Heart left ventricle (tissue), 16 donors: ENCODE measurements at regions not wholly inside any gene's neighbourhood (a gene's known extent, or its start where the extent isn't known, plus 50 kb on each side); places are given as distances from the start of the nearest gene placed in this dataset.
"Not testable (repeated sequence)": the region's sequence is repeated elsewhere in the genome, so short reads cannot be mapped to it uniquely, and the experiment has no call there.

Experiments used
- ATAC-seq, 4 donors: fragments of 200-7000 bp; cut with Tn5 transposase; one replicate each; pipeline ENCODE4 v1.9.1; 2020 to 2022; ENCODE audit warnings: moderate library complexity in 4 of 4, mild to moderate bottlenecking in 3 of 4, moderate number of reproducible peaks in 1 of 4
- DNase-seq, 5 donors: peaks; one replicate each; pipeline ENCODE4 v3.0.0-alpha.2; 2020
- H3K27ac ChIP-seq, 12 donors: fragments of 200-600 bp; sonication (generic) in 4 of 12; one replicate each; pipeline versions ENCODE4 v1.5.0 to v1.8.0; 2016 to 2022; ENCODE audit warnings: mild to moderate bottlenecking in 2 of 12
- H3K27me3 ChIP-seq, 9 donors: fragments of 200-600 bp; sonication (generic) in 2 of 9; one replicate each; pipeline versions ENCODE4 v1.5.1 to v1.8.0; 2016 to 2022; ENCODE audit warnings: mild to moderate bottlenecking in 3 of 9
- H3K36me3 ChIP-seq, 9 donors: fragments of 200-600 bp; sonication (generic) in 2 of 9; one replicate each; pipeline versions ENCODE4 v1.5.0 to v1.8.0; 2018 to 2022; ENCODE audit warnings: mild to moderate bottlenecking in 2 of 9
- H3K4me1 ChIP-seq, 12 donors: fragments of 200-600 bp; sonication (generic) in 4 of 12; one replicate each; pipeline versions ENCODE4 v1.5.0 to v1.8.0; 2016 to 2022; ENCODE audit warnings: mild to moderate bottlenecking in 3 of 12
- H3K4me3 ChIP-seq, 12 donors: fragments of 200-600 bp; sonication (generic) in 4 of 12; one replicate each; pipeline versions ENCODE4 v1.5.0 to v1.8.0; 2017 to 2022; ENCODE audit warnings: mild to moderate bottlenecking in 9 of 12, moderate library complexity in 4 of 12
- H3K9me3 ChIP-seq, 12 donors: fragments of 200-600 bp; sonication (generic) in 4 of 12; one replicate each; pipeline versions ENCODE4 v1.5.0 to v1.8.0; 2016 to 2022; ENCODE audit warnings: mild to moderate bottlenecking in 1 of 12
- CTCF ChIP-seq, 12 donors: fragments of 200-600 bp; sonication (generic) in 4 of 12; IDR thresholded peaks; one replicate each; pipeline versions ENCODE4 v1.5.0 to v1.8.0; 2018 to 2022; ENCODE audit warnings: antibody characterized with exemption in 12 of 12, mild to moderate bottlenecking in 5 of 12
- POLR2A ChIP-seq, 2 donors: fragments of 450-650 bp; IDR thresholded peaks; one replicate each; pipeline ENCODE4 v1.6.1; 2017; ENCODE audit warnings: antibody characterized with exemption in 2 of 2, mild to moderate bottlenecking in 2 of 2, moderate library complexity in 2 of 2
- WGBS, 4 donors: extraction: QIAGEN DNeasy Blood & Tissue Kit in 2 of 4; methylation state at CpG; one replicate each; pipeline versions ENCODE4 v1.1.5 to v1.1.7; 2013 to 2018; 5-methylcytosine and 5-hydroxymethylcytosine counted together
- intact Hi-C, 10 donors: fragments of 100-400 bp; cut with DNase I; formaldehyde crosslinking; loops; one replicate each; pipeline versions ENCODE4 v1.11.1 to v1.14.2; 2022
- donor health status: ischemic (EF 13 %, LVEDD 7.1; RV severe dilation, severe dysfunction).
- donor health status: healthy with polysubstance abuse.
- donor health status: DM: no; HTN: yes; CAD: no.
- donor health status: DM: no; HTN: no; CAD: no.
- donor health status: ischemic (EF 25% LVEDD 6.9; RV normal size, moderate dysfunction).
- donor health status: ischemic (EF 25% LVEDD 5.7; RV mildly dilated, moderate dysfunction).
- donor health status: healthy.
- donor health status: DM: yes; HTN: yes; CAD: no.
- donor health status: ischemic (EF 35%, LVEDD 5.7; RV mildly dilated, moderate dysfunction).
- donor health status: nonischemic (EF 11% LVEDD 7.7; RV severe dilation, severe dysfunction).
- donor health status: DM: yes; HTN: yes; CAD: no.
- donor health status: PGD.
- donor health status: ischemic (EF 29% LVEDD 5.4; RV normal size, mild dysfunction).
- donor health status: nonischemic (EF 23%, LVEDD 6.1; RV moderate dilation, normal function).

GRCh38 chr7:159207951-159208350 lies 63.3 kb upstream of the VIPR2 start:
- no peak for DNase-seq
- Histone ChIP-seq H3K4me3 (no peak overlapping the region), H3K27ac (no peak overlapping the region), H3K36me3 (no peaks in the 10 kb centered on the region), H3K9me3 (no peaks in the 10 kb centered on the region), H3K4me1 (peaks cover 0 to 16% (median 0%) of the 10 kb centered on the region in 12 donors), H3K27me3 (no peaks in the 10 kb centered on the region)
- TF ChIP-seq CTCF (IDR thresholded peaks at IDR 0.05): no peak
- no peak for TF ChIP-seq POLR2A (IDR thresholded peaks at IDR 0.05)
- ATAC-seq: no peak
- intact Hi-C loops: no loop called here
- WGBS, 4 donors: 81 to 88% (median 86%) methylated on average over 2 of the region's 2 CpGs

- DNase-seq (no peak), ATAC-seq (no peak)
- Histone ChIP-seq H3K27me3 (no peaks in the 10 kb centered on the region), H3K9me3 (no peaks in the 10 kb centered on the region), H3K4me3 (no peak overlapping the region), H3K27ac (no peak overlapping the region), H3K36me3 (no peaks in the 10 kb centered on the region), H3K4me1 (peaks cover 0 to 16% (median 0%) of the 10 kb centered on the region in 12 donors)
- no peak for TF ChIP-seq CTCF (IDR thresholded peaks at IDR 0.05)
- TF ChIP-seq POLR2A (IDR thresholded peaks at IDR 0.05): no peak
- intact Hi-C loops: no loop called here
- WGBS, 4 donors: 57 to 60% (median 59%) methylated on average over 5 of the region's 5 CpGs
These were observed 62.7 kb upstream of the VIPR2 start for GRCh38 chr7:159207393-159207792.

GRCh38 chr7:159205833-159206232 lies 61.2 kb upstream of the VIPR2 start:
- Histone ChIP-seq H3K36me3 (no peaks in the 10 kb centered on the region), H3K27me3 (no peaks in the 10 kb centered on the region), H3K27ac (no peak overlapping the region), H3K4me1 (peaks cover 0 to 3% (median 0%) of the 10 kb centered on the region in 12 donors), H3K9me3 (no peaks in the 10 kb centered on the region), H3K4me3 (no peak overlapping the region)
- DNase-seq (no peak), ATAC-seq (no peak)
- intact Hi-C loops: no loop called here
- 73 to 79% (median 76%) methylated on average over 5 of the region's 5 CpGs for whole genome bisulfite sequencing, 4 donors
- TF ChIP-seq POLR2A (IDR thresholded peaks at IDR 0.05) (no peak), CTCF (IDR thresholded peaks at IDR 0.05) (no peak)

DNA sequence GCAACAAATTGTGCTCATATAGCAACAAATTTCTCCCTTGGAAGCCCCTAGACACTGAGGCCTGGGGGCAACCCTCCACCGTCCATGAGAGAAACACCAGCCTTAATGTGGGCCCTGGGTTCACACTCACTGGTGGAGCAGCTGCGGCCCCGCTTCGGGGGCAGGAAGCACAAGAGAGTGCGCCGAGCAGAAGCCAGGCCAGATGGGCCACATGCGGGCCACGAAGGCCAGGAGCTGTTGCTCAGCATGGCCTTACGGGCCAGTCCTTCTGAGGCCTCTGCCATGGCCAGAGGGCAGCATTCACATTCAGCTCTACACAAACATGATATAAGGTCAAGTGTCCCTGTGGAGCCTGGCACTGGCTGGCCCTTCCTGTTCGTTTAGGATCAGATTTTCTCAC lies 60.0 kb upstream of the VIPR2 start:
- Histone ChIP-seq H3K4me1 (no peaks in the 10 kb centered on the region), H3K4me3 (no peak overlapping the region), H3K27ac (no peak overlapping the region), H3K9me3 (no peaks in the 10 kb centered on the region), H3K27me3 (no peaks in the 10 kb centered on the region), H3K36me3 (no peaks in the 10 kb centered on the region)
- intact Hi-C loops: no loop called here
- WGBS, 4 donors: 91 to 94% (median 92%) methylated on average over 10 of the region's 10 CpGs
- DNase-seq (no peak), ATAC-seq (no peak)
- TF ChIP-seq CTCF (IDR thresholded peaks at IDR 0.05): no peak
- TF ChIP-seq POLR2A (IDR thresholded peaks at IDR 0.05): no peak

GRCh38 chr7:159203253-159203652 lies 58.6 kb upstream of the VIPR2 start:
- H3K27ac ChIP-seq, H3K4me3 ChIP-seq, H3K27me3 ChIP-seq, ATAC-seq, intact Hi-C loops, DNase-seq, H3K4me1 ChIP-seq, H3K36me3 ChIP-seq, H3K9me3 ChIP-seq: not testable (repeated sequence)
- 85 to 96% (median 93%) methylated on average over 7 to 9 of the region's 9 CpGs for whole genome bisulfite sequencing, 4 donors
